VCaP (cell line): ENCODE measurements at regions not wholly inside any gene's neighbourhood (a gene's known extent, or its start where the extent isn't known, plus 50 kb on each side); places are given as distances from the start of the nearest gene placed in this dataset.

Experiments
- H3K27ac ChIP-seq: fragments of 450-650 bp; 2 replicates; pipeline ENCODE4 v1.5.1; 2017
- TF ChIP-seq, protein P1 (sequence below): fragments of 450-650 bp; conservative IDR thresholded peaks from 2 replicates; pipeline ENCODE4 v1.5.1; 2017; ENCODE audit warnings: mild to moderate bottlenecking, moderate library complexity

GRCh38 chr5:171534043-171534895, 114.8 kb downstream of the FGF18 start:
- TF ChIP-seq, protein P1, sequence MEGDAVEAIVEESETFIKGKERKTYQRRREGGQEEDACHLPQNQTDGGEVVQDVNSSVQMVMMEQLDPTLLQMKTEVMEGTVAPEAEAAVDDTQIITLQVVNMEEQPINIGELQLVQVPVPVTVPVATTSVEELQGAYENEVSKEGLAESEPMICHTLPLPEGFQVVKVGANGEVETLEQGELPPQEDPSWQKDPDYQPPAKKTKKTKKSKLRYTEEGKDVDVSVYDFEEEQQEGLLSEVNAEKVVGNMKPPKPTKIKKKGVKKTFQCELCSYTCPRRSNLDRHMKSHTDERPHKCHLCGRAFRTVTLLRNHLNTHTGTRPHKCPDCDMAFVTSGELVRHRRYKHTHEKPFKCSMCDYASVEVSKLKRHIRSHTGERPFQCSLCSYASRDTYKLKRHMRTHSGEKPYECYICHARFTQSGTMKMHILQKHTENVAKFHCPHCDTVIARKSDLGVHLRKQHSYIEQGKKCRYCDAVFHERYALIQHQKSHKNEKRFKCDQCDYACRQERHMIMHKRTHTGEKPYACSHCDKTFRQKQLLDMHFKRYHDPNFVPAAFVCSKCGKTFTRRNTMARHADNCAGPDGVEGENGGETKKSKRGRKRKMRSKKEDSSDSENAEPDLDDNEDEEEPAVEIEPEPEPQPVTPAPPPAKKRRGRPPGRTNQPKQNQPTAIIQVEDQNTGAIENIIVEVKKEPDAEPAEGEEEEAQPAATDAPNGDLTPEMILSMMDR: no peak
- H3K27ac ChIP-seq: no peak overlapping the region

GRCh38 chr5:171535162-171535561, 115.7 kb downstream of the FGF18 start:
- TF ChIP-seq, protein P1: no peak
- H3K27ac ChIP-seq: no peak overlapping the region

DNA sequence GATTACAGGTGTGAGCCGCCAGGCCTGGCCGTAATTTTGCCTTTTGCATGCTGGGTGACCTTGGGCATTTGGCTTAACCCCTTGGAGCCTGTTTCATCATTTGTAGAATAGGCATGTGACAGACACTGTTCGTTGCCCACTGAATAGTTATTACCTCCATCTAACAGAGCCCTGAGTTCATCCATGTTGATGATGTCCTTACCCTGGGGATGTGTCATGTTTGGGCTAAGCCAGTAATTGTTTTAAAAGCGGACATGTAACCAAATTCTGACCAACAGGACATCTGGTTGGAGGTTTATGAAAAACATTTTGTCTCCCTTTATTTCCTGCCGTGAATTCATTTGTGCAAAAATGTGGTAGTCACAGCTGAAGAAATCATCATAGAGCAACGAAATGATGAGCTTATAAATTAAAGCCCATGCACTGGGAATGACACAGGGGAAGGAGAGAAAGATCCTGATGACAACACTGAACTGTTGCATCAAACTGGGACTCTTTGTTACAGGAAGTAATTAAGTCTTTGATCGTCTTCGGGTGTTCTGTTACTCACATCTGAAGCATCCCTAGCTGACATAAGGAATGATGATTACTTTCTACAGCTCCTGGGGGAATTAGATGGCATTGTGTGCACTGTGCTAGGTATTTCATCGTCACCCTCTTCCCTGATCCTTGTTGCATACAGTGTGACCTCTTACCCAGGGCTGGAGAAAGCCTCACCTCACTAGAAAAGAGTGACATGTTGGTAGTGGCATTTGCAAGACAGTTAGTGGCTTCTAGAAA, 117.8 kb downstream of the FGF18 start:
- H3K27ac ChIP-seq: no peak overlapping the region
- TF ChIP-seq, protein P1: no peak

DNA sequence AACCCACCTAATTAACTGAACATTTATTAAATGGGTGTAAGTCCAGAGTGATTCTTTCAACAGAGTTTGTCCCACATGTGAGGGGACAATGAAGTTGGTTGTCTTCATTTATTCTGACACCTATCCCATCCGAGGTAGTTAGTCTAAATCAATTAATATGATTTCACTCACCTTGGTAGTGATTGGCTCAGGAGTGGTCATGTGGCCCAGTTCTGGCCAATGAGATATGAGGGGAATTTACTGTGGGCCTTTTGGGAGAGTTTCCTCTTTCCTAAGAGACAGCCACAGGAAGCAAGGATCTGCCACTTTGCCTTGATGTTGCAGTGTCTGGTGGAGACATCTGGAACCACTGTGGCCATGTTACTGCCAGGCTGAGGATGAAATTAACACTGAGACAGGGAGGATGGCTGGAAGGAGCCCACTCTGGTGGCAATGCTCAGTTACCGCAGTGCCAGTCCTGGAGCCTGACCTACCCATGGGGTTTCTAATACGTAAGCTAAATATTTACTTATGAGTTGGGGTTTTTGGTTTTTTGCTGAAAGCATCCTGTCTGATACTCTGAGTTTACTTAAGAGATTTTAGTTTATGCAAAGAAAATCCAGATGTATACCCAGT, 118.6 kb downstream of the FGF18 start:
- TF ChIP-seq, protein P1: no peak

GRCh38 chr5:171538681-171539080, 119.2 kb downstream of the FGF18 start:
- no peak overlapping the region for H3K27ac ChIP-seq

More for the DNA sequence above, 118.6 kb downstream of the FGF18 start:
- no peak overlapping the region for H3K27ac ChIP-seq

DNA sequence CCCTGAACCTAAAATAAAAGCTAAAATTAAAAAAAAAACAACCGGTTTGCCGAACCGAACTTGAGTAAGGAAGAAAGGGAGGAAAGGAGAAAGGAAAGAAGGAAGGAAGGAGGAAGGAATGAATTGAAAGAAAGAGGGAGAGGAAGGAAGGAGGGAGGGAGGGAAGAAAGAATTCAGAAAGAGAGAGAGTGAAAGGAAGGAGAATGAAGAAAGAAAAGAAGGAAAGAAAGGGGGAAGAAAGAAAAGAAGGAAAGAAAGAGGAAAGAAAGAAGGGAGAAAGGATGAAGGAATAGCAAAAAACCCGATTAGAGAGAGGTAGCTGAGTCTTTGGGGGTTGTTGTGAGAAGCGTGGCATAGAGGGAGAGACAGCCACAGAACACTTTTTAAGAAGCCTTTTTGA, 121.4 kb downstream of the FGF18 start:
- no peak overlapping the region for H3K27ac ChIP-seq
- TF ChIP-seq, protein P1: no peak

More at GRCh38 chr5:171538681-171539080, 119.2 kb downstream of the FGF18 start:
- TF ChIP-seq, protein P1: no peak

DNA sequence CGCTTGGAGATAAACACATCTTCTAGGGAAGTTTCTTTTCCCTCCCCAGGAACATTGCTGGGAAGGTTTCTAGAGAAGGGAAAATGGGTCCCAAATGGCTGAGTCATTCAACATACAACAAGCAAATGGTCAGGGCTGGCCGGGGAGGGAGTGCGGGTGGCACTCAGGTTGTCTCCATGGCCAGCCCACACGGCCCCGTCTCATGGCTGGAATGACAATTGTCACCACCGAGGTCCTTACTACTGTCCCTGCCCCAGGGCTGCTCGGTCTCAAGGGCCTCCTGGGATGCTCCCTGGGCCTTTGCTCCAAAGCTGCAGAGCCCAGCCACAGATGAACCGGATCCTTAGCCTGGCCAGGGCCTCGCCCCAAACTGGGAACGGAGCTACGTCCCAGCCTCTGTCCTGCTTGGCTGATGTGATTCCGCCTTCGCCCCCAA, 121.9 kb downstream of the FGF18 start:
- TF ChIP-seq, protein P1: no peak
- no peak overlapping the region for H3K27ac ChIP-seq
